NCI-H82 treated with DMSO at 0.1 percent for 48 hours (cell line): ENCODE measurements at regions not wholly inside any gene's neighbourhood (a gene's known extent, or its start where the extent isn't known, plus 50 kb on each side); places are given as distances from the start of the nearest gene placed in this dataset.

Experiments used
- DNase-seq: peaks from one replicate; lab custom pipeline; 2025; ENCODE audit not compliant: unreplicated experiment; lab: John Stamatoyannopoulos, UW

DNA sequence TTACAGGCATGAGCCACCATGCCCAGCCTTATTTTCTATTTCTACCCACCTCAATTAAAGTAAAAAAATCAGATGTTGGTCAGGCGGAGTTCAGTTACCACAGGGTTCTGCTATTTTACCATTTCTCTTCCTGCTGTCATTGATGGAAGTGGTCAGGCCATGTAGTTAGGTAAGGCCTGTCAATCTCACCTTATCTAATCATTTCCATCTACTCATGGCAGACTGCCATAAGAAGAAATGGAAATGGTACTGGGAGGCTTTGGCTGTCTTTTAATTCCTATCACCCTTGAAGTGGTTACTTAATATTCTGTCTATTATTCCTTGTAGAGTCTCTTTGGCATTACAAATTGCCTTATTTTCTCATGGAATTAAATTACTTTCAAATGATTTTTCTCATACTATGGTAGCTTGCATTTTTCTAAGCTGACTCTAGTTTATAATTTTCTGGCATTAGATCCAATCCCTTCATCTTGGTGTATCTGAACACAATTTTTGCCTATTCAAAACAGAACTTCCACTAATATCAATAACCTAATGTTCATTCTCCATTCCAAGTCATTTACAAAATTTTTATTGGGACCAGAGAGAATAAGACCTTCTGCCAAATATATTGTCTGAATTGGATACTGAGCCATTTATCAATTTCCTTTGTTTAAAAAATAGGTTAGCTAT, 198.7 kb downstream of the DACT1 start:
- DNase-seq, result no peak

DNA sequence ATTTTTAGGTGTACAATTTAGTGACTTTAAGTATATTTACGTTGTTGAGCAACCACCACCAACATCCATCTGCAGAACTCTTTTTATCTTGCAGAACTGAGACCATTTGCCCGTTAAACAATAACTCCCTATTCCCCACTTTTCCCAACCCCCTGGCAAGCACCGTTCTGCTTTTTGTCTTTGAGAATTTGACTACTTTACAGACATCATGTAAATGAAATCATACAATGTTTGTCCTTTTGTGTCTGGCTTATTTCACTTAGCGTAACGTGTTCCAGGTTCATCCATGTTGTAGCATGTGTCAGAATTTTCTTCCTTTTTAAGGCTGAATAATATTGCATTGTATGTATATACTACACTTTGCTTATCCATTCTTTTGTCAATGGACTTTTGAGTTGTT, 201.5 kb downstream of the DACT1 start:
- no peak for DNase-seq

DNA sequence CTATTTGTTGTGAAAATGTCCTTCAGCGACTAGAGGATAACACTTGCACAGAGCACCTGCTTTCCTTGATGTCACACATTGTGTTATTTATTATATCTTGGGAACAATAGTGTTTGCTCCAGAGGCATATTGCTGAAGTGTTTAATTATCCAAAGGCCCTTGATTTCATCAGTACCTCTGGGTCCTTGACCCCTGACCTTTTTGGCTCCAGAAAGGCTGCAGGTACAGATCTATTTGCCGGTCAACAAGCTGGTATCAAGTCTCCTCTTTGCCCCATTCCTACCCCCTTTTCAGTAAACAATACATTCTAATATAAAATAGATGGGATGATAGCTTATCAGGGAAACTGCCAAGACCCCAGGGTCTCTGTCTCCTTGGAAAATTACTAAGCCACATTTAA, 206.8 kb downstream of the DACT1 start:
- no peak for DNase-seq

DNA sequence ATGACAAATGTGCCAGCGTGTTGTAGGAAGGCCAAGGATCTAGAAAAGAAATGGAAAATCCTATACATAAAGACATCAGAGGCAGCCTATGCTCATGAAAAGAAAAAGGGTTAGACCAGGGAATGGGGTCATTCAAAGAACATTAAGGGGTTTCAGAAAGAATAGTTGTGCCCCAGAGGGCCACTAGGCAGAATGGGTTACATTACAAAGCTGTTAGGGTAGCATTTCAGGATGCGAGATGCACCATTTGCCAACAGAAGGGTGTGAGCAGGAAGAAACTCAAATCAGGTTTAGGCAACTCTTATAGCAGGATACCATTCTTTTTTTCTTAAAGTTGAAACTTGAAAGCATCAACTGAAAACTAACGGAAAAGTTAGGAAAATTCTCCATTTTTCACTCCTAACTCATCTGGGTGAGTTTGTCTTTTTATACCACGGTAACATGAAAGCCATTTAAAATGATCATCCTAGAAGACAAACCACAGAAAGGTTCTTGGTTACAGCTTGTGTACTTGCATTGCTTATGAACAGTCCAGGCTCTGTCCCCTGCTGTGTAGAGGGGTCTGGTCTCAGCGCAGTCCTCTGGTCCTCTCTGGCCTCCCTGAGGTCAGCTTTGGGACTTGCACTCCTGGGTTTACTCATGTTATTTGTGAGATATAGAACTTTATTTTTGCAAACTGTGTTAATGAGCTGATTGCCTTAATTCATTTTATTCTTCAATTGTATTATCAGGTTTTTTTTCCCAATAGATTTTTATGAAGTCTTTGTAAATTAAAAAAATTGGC, 209.1 kb downstream of the DACT1 start:
- DNase-seq, result no peak

DNA sequence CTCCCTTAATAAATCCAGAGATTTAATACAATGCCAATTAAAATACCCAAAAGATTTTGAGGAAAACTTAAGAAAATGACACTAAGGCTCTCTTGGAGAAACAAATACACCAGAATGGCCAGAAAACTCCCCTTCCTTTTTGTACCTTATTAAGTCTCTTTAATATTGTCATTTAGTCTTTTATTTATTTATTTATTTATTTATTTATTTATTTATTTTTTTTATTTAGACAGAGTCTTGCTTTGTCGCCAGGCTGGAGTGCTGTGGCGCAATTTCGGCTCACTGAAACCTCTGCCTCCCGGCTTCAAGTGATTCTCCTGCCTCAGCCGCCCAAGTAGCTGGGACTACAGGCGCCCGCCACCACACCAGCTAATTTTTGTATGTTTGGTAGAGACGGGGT, 210.6 kb downstream of the DACT1 start:
- no peak for DNase-seq

DNA sequence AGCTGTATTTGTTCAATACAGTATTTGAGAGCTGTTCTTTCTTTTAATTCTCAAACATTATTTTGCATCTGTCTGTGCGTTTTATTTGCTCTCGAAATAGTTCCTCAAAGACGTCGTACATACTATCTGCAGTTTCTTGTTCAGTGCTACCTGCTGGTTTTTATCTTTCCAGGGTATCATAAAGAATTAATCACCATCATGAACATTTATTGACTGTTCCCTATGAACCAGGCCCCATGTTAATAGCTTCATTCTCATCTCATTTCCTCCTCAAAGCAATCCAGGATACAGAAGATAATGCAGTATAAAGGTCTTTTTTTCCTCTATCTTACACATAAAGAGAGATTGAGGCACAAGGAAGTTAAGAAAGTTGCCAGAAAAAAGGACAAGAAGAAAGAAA, 211.8 kb downstream of the DACT1 start:
- DNase-seq, result no peak

DNA sequence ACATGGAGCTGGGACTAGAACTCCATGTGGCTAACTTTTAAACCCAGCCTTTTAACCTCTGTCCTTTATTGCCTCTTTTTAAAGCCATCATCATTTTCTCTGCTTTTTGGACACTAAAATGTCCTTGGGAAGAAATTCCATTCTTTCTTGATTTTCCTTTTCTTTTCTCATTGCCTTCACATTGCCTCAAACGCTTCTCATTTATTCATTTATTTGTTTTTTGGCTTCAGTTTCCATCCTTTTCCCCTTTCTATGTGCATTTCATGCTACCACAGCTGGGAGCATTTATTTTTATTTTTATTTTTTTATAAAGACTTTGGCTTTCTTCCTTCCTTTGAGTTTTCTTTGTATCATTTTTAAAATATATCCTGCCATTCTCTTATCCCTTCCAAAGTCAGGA, 212.2 kb downstream of the DACT1 start:
- no peak for DNase-seq

DNA sequence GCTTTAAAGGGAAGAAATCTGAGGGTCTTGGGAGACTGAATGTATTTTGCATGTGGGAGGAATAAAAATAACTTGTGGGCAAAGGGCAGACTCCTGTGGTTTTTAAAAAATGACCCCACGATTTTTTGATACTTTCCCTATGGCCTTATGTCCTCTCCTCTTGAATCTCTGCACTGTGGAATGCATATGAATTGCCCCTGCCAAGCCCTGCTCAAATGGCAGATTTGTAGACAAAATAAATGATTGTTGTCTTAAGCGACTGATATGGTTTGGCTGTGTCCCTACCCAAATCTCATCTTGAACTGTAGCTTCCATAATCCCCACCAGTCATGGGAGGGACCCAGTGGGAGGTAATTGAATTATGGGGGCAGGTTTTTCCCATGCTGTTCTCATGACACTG, 223.8 kb downstream of the DACT1 start:
- DNase-seq, result no peak

DNA sequence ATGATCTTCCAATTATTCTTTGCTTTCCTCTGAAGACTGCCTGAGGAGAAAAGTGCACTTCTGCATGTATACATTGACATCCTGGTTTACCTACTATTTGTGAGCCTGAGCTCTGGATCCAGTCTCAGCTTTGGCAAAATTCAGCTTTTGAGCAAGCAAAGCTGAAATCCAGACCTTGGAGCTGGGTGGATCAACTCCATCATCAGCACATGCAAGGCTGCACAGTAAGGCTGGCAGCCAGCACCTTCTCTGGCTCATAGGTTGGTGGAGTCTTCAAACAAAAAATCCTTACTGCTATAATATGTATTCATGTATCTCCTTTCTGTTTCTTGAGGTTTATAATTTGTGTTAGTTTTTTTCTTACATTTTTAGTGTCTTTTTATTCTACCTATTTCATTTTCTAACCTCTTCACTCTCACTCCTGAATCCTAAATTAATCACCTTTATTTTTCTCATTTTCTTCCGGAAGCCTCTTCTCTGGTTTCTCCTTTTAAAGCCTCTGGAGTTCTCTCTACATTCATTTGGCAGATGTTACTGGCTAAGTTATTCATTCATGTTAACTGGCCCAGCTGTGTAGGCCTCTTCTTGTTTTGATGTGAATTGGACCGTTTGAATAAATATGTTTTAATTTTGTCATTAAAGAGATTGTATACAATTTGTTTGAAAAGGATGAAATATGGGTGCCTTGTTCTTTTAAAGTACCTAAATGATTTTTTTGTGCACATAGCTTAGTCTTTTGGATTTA, 224.8 kb downstream of the DACT1 start:
- DNase-seq, result no peak

DNA sequence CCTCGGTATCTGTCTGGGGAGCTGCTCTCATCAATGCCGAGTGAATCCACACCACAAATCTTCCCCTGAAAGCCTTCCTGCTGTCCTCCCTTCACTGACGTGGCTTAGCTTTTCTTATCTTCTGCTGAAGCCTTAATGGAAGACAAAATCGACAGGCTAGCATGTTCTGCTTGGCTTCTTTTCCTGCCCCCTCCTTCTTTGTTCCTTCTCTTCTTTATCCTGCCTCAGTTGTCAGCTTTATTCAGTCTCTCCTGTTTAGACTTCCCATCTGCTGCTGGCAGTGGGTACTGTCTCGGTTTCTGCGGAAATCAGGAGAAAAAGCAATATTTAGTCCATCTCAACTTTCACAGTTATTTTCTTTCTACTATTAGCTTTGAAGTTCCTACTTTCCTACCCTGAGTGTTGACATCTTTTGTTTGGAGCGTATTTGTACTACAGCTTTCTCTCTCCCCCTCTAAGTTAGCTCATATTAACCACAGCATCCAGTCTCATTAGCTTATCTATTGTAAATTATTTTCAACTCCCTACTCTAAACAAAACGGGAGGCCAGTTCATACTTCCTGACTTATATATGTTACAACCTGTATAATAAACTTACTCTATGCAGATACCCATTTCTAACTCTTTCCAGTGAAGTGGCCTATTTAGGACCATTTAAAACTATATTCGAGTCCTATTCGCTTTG, 226.0 kb downstream of the DACT1 start:
- peak; percentile 46 for DNase-seq

DNA sequence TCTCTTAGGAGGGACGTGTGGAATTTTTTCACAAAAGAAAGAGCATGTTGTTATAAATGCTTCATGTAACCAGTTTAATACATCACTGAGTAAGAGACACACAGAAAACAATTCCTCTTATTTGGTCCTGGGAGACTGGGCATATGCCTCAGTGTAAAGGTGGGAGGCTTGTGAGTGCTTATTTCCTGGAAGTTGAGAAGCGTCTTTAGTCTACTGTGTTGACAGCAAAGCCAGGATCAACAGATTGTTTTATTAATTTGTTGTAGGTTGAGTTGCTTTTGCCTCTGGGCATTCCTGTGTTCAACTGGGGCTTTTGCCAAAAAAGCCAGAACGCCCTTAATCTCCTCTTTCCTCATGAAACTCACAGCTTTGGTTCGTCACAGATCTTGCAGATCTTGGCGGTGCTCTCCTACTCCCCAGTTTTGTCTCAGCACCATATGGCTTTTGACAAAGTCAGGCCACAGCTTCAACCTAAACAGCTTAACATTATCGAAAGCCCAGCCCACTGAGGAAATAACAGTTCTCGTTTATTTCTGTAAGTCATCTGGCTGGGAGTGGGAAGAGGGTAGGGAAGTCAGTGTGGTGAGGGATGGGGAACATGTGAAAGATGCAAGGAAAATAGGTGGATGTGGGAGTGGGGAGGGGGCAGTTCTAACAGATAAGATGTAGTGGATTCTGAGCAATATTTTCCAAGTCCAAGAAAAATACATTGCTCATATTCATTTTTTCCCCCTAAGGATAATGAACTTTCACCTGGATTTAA, 227.2 kb downstream of the DACT1 start:
- peak; percentile 78 for DNase-seq

DNA sequence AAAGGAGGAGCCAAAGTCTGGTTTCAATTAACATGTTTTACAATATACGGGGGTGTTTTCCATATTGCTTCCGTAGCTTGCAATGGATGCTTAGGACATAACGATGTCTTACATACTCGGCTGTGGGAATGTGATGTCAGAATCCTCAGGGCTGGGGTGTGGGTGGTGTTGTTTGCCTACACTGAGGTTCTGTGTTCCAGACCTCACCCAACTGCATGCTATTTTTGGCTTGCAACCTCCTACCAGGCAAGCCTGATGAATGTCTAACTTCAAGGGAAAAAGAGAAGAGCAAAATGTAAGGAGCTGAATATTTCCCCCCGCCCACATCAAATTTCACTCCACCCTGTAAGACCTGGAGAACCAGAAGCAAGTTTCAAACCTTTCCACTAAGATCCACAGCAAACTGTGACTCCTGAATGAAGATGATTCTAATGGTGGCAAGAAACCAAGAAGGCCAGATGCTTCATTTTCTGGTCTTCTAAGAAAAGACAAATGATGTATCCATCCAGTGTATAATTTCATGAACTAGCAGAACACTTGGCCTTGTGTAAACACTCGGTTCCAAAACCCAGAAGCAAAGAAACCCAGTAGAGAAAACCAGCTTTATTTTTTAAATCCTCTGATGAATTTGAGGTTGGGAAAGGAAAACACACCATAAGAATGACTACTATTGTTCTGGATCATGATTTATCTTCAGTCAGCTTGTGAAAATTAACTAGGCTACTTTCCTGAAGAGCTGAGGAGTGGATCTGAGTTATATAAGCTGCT, 227.9 kb downstream of the DACT1 start:
- no peak for DNase-seq

DNA sequence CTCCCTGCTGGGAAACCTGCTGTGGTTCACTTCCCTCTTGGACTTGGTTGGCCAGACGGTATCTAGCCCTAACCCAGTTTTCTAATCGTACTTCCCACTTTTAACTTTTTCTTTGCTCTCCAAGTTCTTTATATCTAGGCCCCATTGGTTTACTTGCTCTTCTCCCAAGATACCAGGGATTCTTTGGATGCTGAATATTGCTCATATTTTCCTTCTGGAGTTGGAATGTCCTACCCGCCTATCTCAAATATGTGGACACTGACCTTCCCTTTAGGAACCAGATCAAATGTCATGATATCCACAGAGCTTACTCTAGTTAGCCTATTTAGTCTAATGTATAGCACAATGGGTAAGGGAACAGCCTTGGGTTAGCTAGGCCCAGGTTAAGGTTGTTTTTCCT, 228.6 kb downstream of the DACT1 start:
- no peak for DNase-seq

DNA sequence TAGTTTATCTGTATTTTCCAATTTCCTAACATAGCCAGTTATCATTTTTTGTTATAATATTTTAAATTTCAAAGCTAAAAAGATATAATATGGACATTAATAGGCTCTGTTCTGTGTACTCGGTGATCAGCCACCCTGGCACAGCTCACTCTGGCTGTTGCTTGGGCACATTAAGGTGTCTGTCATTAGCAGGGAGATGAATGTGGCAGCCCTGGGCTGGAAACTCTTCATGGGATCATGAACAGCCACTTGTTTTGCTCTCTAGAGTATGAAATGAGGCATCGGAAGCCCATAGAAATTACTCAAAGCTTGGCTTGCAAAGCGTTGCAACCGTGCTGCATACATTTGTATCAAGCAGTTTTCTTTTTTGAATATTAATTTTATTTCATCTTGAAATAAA, 233.2 kb downstream of the DACT1 start:
- no peak for DNase-seq

DNA sequence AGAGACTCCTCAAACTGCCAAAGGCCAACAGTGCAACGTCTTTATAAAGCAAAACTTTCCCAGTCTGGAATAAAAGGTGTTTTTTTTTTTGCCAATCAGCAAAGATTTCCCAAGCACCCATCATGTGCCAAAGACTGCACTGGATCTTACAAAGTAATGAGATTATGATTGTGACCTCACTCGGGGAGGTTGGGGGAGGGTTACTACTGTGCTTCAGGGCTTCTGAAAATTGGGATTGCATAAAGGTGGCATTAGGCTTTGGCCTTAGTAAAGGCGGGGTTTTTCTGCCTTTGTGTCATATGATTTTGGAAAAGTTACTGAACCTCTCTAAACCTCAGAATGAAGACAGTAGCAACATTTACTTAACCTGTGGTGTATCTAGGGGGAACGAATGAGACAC, 233.8 kb downstream of the DACT1 start:
- DNase-seq, result peak; percentile 67

DNA sequence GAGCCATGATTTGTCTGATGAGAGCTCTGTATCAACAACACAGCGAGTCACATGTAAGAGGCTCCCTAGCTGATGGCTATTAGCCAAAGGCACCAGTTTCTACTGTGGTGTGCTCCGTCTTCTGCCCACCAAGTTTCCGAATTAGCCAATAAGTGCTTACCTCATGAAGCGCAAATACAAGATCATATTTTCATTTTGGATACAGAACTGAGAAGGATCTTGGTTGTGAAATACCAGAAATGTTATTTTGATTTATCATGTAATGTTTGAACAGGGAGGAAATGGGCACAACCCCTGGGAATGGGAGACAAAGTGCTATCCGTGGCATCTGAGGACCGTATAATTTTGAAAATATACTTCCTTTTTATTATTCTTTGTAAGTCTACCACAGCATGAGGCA, 234.3 kb downstream of the DACT1 start:
- DNase-seq, result no peak

DNA sequence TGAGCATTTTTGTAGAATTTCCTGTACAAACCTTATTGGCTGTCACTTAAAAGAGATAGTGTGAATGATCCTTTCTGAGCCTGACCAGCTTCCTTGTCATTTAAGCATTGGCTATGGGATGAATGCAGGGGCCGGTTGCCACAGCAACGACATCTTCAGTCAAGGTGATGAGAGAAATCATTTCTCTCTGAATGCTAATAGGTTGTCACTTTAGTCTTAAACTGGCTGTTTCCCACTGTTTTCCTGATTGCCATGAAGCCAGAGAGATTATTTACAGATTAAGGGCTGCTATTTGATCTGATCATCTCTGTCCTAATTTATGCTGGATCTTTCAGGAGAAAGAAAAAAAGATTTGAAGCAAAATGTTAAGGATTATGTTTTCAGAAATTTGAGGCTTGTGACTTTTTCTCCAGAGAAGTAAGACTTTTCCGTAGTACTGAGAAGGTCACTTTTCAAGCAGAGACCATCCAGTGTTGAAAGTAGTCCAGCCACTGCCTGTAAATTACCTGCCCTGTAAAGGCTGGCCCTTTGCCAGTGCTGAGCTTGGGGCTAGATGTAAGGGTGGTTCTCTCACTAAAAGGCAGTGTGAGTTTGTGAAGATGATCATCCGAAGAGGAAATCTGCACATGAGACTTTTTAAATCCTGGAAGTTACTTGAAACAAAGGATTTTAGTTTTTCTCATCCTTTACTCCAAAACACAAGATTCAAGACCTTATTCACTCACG, 235.6 kb downstream of the DACT1 start:
- peak; percentile 12 for DNase-seq

DNA sequence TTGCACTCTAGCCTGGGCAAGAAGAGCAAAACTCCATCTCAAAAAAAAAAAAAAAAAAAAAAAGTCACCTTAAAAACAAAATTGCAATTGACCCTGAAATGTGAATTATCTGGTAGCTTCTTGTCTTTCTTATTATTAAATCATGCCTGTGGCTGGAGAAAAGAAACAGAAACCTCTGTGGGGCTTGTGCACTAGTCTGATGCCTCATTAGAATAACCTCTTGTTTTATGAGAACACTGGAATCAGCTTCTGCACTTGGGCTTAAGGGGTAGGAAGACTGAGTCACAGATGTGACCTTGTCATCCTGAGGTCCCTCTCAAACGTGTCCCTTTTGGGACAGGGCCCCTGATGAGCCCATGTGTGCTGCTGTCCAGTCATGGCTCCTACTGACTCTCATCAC, 237.9 kb downstream of the DACT1 start:
- no peak for DNase-seq

DNA sequence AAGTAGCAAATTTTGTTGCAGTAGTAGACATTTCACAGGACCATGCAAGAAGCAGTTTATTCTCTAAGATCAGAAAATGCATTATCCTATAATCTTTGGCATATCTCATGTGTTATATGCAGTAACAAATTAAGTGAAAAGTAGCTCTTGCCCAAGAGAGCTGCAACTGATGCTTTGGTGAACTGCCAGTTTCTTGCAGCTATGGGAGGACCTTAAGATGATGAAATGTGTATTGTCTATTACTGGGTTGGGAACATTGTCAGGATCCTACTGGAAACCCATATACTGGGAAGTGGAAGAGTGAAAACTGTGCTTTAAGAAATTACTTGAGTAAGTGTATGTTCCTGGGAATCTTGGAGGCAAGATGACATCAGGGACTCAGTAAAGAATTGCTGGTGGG, 238.8 kb downstream of the DACT1 start:
- DNase-seq, result no peak
